HepG2 (cell line): ENCODE measurements at regions not wholly inside any gene's neighbourhood (a gene's known extent, or its start where the extent isn't known, plus 50 kb on each side); places are given as distances from the start of the nearest gene placed in this dataset.

Source experiments
- EZH2 ChIP-seq: conservative IDR thresholded peaks from 2 replicates; pipeline ENCODE4 v1.6.1; 2012; ENCODE audit warnings: mild to moderate bottlenecking, low read depth, low read length, moderate library complexity
- ZNF124 ChIP-seq: sonication (generic); formaldehyde crosslinking; IDR thresholded peaks from 2 replicates; pipeline ENCODE4 v1.4.0; 2020; ENCODE audit warnings: missing genetic modification reagents

GRCh38 chr9:14533867-14534640 is 159.2 kb downstream of the ZDHHC21 start:
- TF ChIP-seq ZNF124 (CRISPR knock-in tag), result no peak
- no peak for TF ChIP-seq EZH2
